Erythroblast (primary cell): ENCODE measurements at regions not wholly inside any gene's neighbourhood (a gene's known extent, or its start where the extent isn't known, plus 50 kb on each side); places are given as distances from the start of the nearest gene placed in this dataset.

Source experiments
- GATA1 ChIP-seq: IDR thresholded peaks from 2 replicates; pipeline ENCODE4 v1.6.1; 2011; ENCODE audit warnings: low read depth, mild to moderate bottlenecking, control low read depth, low read length, moderate library complexity
- POLR2A ChIP-seq: IDR thresholded peaks from 2 replicates; pipeline ENCODE4 v1.6.1; 2011; ENCODE audit warnings: mild to moderate bottlenecking, low read length

GRCh38 chr1:184858288-184858687 is 103.6 kb upstream of the EDEM3 start:
- TF ChIP-seq POLR2A (no peak), GATA1 (no peak)
